Astrocyte of the spinal cord (primary cell): ENCODE measurements at regions not wholly inside any gene's neighbourhood (a gene's known extent, or its start where the extent isn't known, plus 50 kb on each side); places are given as distances from the start of the nearest gene placed in this dataset.

ENCODE experiments used
- DNase-seq: peaks from one replicate; pipeline ENCODE4 v3.0.0; 2011; ENCODE audit warnings: low read depth, low spot score
- H3K4me3 ChIP-seq: 2 replicates; pipeline ENCODE4 v1.5.1; 2011; ENCODE audit warnings: low read depth, mild to moderate bottlenecking, low read length, moderate library complexity
- CTCF ChIP-seq: IDR thresholded peaks from 2 replicates; pipeline ENCODE4 v1.5.1; 2012; ENCODE audit warnings: low read depth, mild to moderate bottlenecking, low read length, inconsistent platforms
- in situ Hi-C: cut with HindIII; loops from 2 replicates; pipeline ENCODE4 v1.10.0; 2017; ENCODE audit warnings: low sequenced_read_pairs

- TF ChIP-seq CTCF: no peak
- in situ Hi-C loops: no loop called here
- H3K4me3 ChIP-seq: no peak overlapping the region
- DNase-seq: no peak
Measured at GRCh38 chr2:67663776-67664175, 266.6 kb downstream of the ETAA1 start.

GRCh38 chr2:67666386-67667053 lies 269.4 kb downstream of the ETAA1 start:
- H3K4me3 ChIP-seq: no peak overlapping the region
- DNase-seq: no peak
- no peak for TF ChIP-seq CTCF
- in situ Hi-C loops: no loop called here

GRCh38 chr2:67667054-67667908 lies 270.1 kb downstream of the ETAA1 start:
- no peak for TF ChIP-seq CTCF
- no peak for DNase-seq
- in situ Hi-C loops: no loop called here
- H3K4me3 ChIP-seq: no peak overlapping the region

GRCh38 chr2:67668538-67668937 lies 271.4 kb downstream of the ETAA1 start:
- DNase-seq: no peak
- in situ Hi-C loops: no loop called here
- no peak overlapping the region for H3K4me3 ChIP-seq
- no peak for TF ChIP-seq CTCF

- no peak for TF ChIP-seq CTCF
- H3K4me3 ChIP-seq: no peak overlapping the region
- DNase-seq: no peak
- in situ Hi-C loops: no loop called here
Measured at GRCh38 chr2:67669168-67669567, 272.0 kb downstream of the ETAA1 start.

GRCh38 chr2:67669766-67670165 lies 272.6 kb downstream of the ETAA1 start:
- no peak for TF ChIP-seq CTCF
- no peak for DNase-seq
- no peak overlapping the region for H3K4me3 ChIP-seq
- in situ Hi-C loops: no loop called here
